Endodermal cell (in vitro differentiated cells): ENCODE measurements at regions not wholly inside any gene's neighbourhood (a gene's known extent, or its start where the extent isn't known, plus 50 kb on each side); places are given as distances from the start of the nearest gene placed in this dataset.

Experiments
- DNase-seq: peaks from one replicate; pipeline ENCODE4 v3.0.0-alpha.2; 2017
- H3K27ac ChIP-seq: 2 replicates; pipeline ENCODE4 v1.5.1; 2013; ENCODE audit warnings: mild to moderate bottlenecking, low read depth, low read length, moderate library complexity
- H3K27me3 ChIP-seq: 2 replicates; pipeline ENCODE4 v1.6.1; 2013; ENCODE audit warnings: mild to moderate bottlenecking, low read length, moderate library complexity; ENCODE audit not compliant: insufficient read depth, control insufficient read depth, poor library complexity, severe bottlenecking
- H3K36me3 ChIP-seq: 2 replicates; pipeline ENCODE4 v1.7.0; 2013; ENCODE audit warnings: mild to moderate bottlenecking, low read length, moderate library complexity; ENCODE audit not compliant: control insufficient read depth, insufficient read depth
- H3K4me1 ChIP-seq: one replicate; pipeline ENCODE4 v1.7.0; 2013; ENCODE audit warnings: low read length; ENCODE audit not compliant: control insufficient read depth, insufficient read depth
- H3K4me3 ChIP-seq: 2 replicates; pipeline ENCODE4 v1.5.1; 2013; ENCODE audit warnings: mild to moderate bottlenecking, low read length, moderate library complexity
- H3K9ac ChIP-seq: 2 replicates; pipeline ENCODE4 v1.6.1; 2013; ENCODE audit warnings: mild to moderate bottlenecking, low read length, moderate library complexity; ENCODE audit not compliant: poor library complexity, severe bottlenecking; ENCODE audit errors: extremely low read depth
- H3K9me3 ChIP-seq: 2 replicates; pipeline ENCODE4 v1.6.1; 2013; ENCODE audit warnings: mild to moderate bottlenecking, low read length, moderate library complexity; ENCODE audit not compliant: control insufficient read depth
- H3K27ac Mint-ChIP-seq: 2 replicates; pipeline ENCODE4 v1.8.0; 2020; ENCODE audit warnings: mixed read lengths
- H3K27me3 Mint-ChIP-seq: 2 replicates; pipeline ENCODE4 v1.8.0; 2021; ENCODE audit warnings: mild to moderate bottlenecking, mixed read lengths; ENCODE audit not compliant: insufficient read depth
- H3K36me3 Mint-ChIP-seq: 2 replicates; pipeline ENCODE4 v1.8.0; 2020; ENCODE audit warnings: low read depth, mixed read lengths
- H3K4me1 Mint-ChIP-seq: 2 replicates; pipeline ENCODE4 v1.8.0; 2020; ENCODE audit warnings: mixed read lengths
- H3K4me3 Mint-ChIP-seq: 2 replicates; pipeline ENCODE4 v1.8.0; 2020; ENCODE audit warnings: mild to moderate bottlenecking, moderate library complexity, mixed read lengths
- H3K9me3 Mint-ChIP-seq: 2 replicates; pipeline ENCODE4 v1.8.0; 2020; ENCODE audit warnings: mild to moderate bottlenecking, mixed read lengths
- CTCF ChIP-seq: fragments of 200-600 bp; sonication (generic); conservative IDR thresholded peaks from 2 replicates; pipeline ENCODE4 v1.5.0; 2021; ENCODE audit warnings: antibody characterized with exemption, mild to moderate bottlenecking
- WGBS, 2 experiments: methylation state at CpG; one replicate each; pipeline versions ENCODE4 v1.1.5 to v1.1.7; 2013; ENCODE audit warnings: missing lambda C conversion rate in 2 of 2, mixed read lengths in 1 of 2; ENCODE audit not compliant: insufficient coverage in 1 of 2, insufficient read length in 1 of 2; 5-methylcytosine and 5-hydroxymethylcytosine counted together

GRCh38 chr2:204031056-204031455 is 94.5 kb downstream of the ICOS start:
- no peak overlapping the region for H3K9ac ChIP-seq
- no peak for TF ChIP-seq CTCF
- H3K4me3 ChIP-seq: no peak overlapping the region
- Mint-ChIP-seq H3K36me3 (no peaks in the 10 kb centered on the region), H3K9me3 (peaks cover 2% of the 10 kb centered on the region), H3K27me3 (no peaks in the 10 kb centered on the region), H3K4me1 (peaks cover 10% of the 10 kb centered on the region), H3K27ac (no peak overlapping the region), H3K4me3 (no peak overlapping the region)
- no peaks in the 10 kb centered on the region for H3K27me3 ChIP-seq
- H3K27ac ChIP-seq: no peak overlapping the region
- no peak for DNase-seq
- H3K36me3 ChIP-seq: no peaks in the 10 kb centered on the region
- H3K9me3 ChIP-seq: no peaks in the 10 kb centered on the region
- H3K4me1 ChIP-seq: no peaks in the 10 kb centered on the region
- 92 to 94% methylated on average over 3 to 4 of the region's 4 CpGs for WGBS, 2 experiments

GRCh38 chr2:204032301-204032700 is 95.7 kb downstream of the ICOS start:
- no peaks in the 10 kb centered on the region for H3K27me3 ChIP-seq
- peaks cover 10% of the 10 kb centered on the region for H3K4me1 Mint-ChIP-seq
- H3K27ac Mint-ChIP-seq: no peak overlapping the region
- no peak for DNase-seq
- no peaks in the 10 kb centered on the region for H3K36me3 ChIP-seq
- no peak overlapping the region for H3K27ac ChIP-seq
- no peaks in the 10 kb centered on the region for H3K9me3 ChIP-seq
- TF ChIP-seq CTCF: no peak
- H3K4me1 ChIP-seq: no peaks in the 10 kb centered on the region
- no peak overlapping the region for H3K4me3 Mint-ChIP-seq
- H3K36me3 Mint-ChIP-seq: no peaks in the 10 kb centered on the region
- WGBS, 2 experiments: 100% methylated on average over 1 of the region's 1 CpG; no CpG with 5 or more reads in 1 of the 2 experiments
- no peak overlapping the region for H3K9ac ChIP-seq
- no peak overlapping the region for H3K4me3 ChIP-seq
- peaks cover 2% of the 10 kb centered on the region for H3K9me3 Mint-ChIP-seq
- no peaks in the 10 kb centered on the region for H3K27me3 Mint-ChIP-seq

- Histone ChIP-seq H3K36me3 (no peaks in the 10 kb centered on the region), H3K27me3 (no peaks in the 10 kb centered on the region), H3K27ac (no peak overlapping the region), H3K9me3 (no peaks in the 10 kb centered on the region), H3K4me3 (no peak overlapping the region), H3K4me1 (no peaks in the 10 kb centered on the region), H3K9ac (no peak overlapping the region)
- 95 to 100% methylated on average over 5 to 8 of the region's 8 CpGs for WGBS, 2 experiments
- Mint-ChIP-seq H3K27me3 (no peaks in the 10 kb centered on the region), H3K4me1 (peaks cover 10% of the 10 kb centered on the region), H3K4me3 (no peak overlapping the region), H3K36me3 (no peaks in the 10 kb centered on the region), H3K9me3 (peaks cover 2% of the 10 kb centered on the region), H3K27ac (peak overlapping the region; percentile 76)
- DNase-seq: no peak
- no peak for TF ChIP-seq CTCF
These were observed 97.3 kb downstream of the ICOS start for GRCh38 chr2:204033611-204034495.
